22Rv1 (cell line): ENCODE measurements at regions not wholly inside any gene's neighbourhood (a gene's known extent, or its start where the extent isn't known, plus 50 kb on each side); places are given as distances from the start of the nearest gene placed in this dataset.

Experiments
- ZFX ChIP-seq: fragments of 450-650 bp; IDR thresholded peaks from 2 replicates; pipeline ENCODE4 v1.6.1; 2017; ENCODE audit warnings: antibody characterized with exemption, borderline replicate concordance
- TF ChIP-seq, protein P1 (sequence below): fragments of 450-650 bp; IDR thresholded peaks from 2 replicates; pipeline ENCODE4 v1.5.1; 2017; ENCODE audit warnings: mild to moderate bottlenecking

DNA sequence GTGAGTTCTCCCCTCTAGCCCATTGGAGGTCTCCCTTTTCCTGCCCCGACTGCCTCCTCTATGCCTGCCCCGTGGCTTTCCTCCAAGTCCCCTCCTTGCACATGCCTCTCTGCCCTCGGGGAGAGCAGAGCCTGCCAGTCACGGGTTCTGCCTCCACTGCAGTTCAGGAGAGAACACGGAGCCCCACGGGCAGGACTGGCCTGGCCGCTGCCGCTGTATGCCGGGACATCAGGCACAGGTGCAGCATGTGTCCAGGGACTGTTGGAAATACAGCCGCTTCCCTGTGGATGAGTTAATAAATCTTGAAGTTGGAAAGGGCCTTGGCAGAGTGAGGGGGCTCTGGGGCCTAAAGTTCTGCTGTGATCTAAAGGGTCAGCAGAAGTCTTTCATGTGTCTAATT lies 676.6 kb downstream of the MATN1 start:
- TF ChIP-seq, protein P1, sequence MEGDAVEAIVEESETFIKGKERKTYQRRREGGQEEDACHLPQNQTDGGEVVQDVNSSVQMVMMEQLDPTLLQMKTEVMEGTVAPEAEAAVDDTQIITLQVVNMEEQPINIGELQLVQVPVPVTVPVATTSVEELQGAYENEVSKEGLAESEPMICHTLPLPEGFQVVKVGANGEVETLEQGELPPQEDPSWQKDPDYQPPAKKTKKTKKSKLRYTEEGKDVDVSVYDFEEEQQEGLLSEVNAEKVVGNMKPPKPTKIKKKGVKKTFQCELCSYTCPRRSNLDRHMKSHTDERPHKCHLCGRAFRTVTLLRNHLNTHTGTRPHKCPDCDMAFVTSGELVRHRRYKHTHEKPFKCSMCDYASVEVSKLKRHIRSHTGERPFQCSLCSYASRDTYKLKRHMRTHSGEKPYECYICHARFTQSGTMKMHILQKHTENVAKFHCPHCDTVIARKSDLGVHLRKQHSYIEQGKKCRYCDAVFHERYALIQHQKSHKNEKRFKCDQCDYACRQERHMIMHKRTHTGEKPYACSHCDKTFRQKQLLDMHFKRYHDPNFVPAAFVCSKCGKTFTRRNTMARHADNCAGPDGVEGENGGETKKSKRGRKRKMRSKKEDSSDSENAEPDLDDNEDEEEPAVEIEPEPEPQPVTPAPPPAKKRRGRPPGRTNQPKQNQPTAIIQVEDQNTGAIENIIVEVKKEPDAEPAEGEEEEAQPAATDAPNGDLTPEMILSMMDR, result no peak
- TF ChIP-seq ZFX, result no peak
